ENCODE measurements at regions not wholly inside any gene's neighbourhood (a gene's known extent, or its start where the extent isn't known, plus 50 kb on each side); places are given as distances from the start of the nearest gene placed in this dataset.

GRCh38 chrX:4638036-4638435 is 924.6 kb upstream of the PRKX start:
- Histone ChIP-seq H3K4me1 (replicated peaks in 1 of 2; ENCODE audit: control insufficient read depth in 2 of 2, insufficient read depth in 2 of 2, low read length in 2 of 2) (no peaks in the 10 kb centered on the region), H3K9ac (ENCODE audit: insufficient read depth in 1 of 2, low read depth in 2 of 2, low read length in 2 of 2) (no peak overlapping the region), H2AFZ (ENCODE audit: low read depth, low read length) (no peak overlapping the region), H4K20me1 (replicated peaks; ENCODE audit: control insufficient read depth, insufficient read depth, low read length) (no peaks in the 10 kb centered on the region), H3K4me3 (no peak overlapping the region), H3K36me3 (ENCODE audit: control insufficient read depth, insufficient read depth, low read length) (no peaks in the 10 kb centered on the region), H3K79me2 (ENCODE audit: control insufficient read depth, insufficient read depth, low read length) (no peaks in the 10 kb centered on the region), H3K4me2 (ENCODE audit: insufficient read depth, low read length) (no peak overlapping the region), H3K27me3 (ENCODE audit: control insufficient read depth in 2 of 2, insufficient read depth in 2 of 2, low read length in 2 of 2) (no peaks in the 10 kb centered on the region), H3K27ac (ENCODE audit: extremely low read depth, low read depth, low read length) (no peak overlapping the region), H3K9me1 (ENCODE audit: control insufficient read depth, insufficient read depth, low read length) (no peaks in the 10 kb centered on the region), H3K9me3 (replicated peaks; ENCODE audit: control insufficient read depth, insufficient read depth, low read depth, low read length) (no peaks in the 10 kb centered on the region)
- WGBS (ENCODE audit: insufficient coverage, low coverage, missing lambda C conversion rate) = 0% methylated on average over 4 of the region's 4 CpGs
- in situ Hi-C loops (cut with MboI) = no loop called here
- no peak for DNase-seq (ENCODE audit: extremely low read depth in 1 of 4, low spot score in 3 of 4)
- ChIA-PET CTCF (ENCODE audit: low intra/inter-chr PET ratio) (no interaction called here), POLR2A (no interaction called here)
- no peak for ATAC-seq
- no TSS peak for BruUV-seq (replicated peaks)
- no peak for FAIRE-seq
- intact Hi-C loops (cut with micrococcal nuclease) = no loop called here
- TF ChIP-seq SMARCA4 (IDR thresholded peaks at IDR 0.05) (no peak), HMGN3 (IDR thresholded peaks at IDR 0.05; ENCODE audit: borderline replicate concordance, extremely low read depth, insufficient read length, low read depth, low read length) (no peak), CTCFL (IDR thresholded peaks at IDR 0.05; ENCODE audit: borderline replicate concordance, insufficient read depth, low read depth, low read length, poor library complexity, severe bottlenecking) (no peak), FOXK2 (conservative IDR thresholded peaks at IDR 0.05 in 1 of 2, IDR thresholded peaks at IDR 0.05 in 1 of 2; ENCODE audit: low read depth in 2 of 2) (no peak), CBX3 (IDR thresholded peaks at IDR 0.05; ENCODE audit: borderline replicate concordance in 1 of 2, low read length in 2 of 2) (no peak), SLC30A9 (CRISPR knock-in tag; IDR thresholded peaks at IDR 0.05) (no peak), ZNF589 (CRISPR knock-in tag; IDR thresholded peaks at IDR 0.05; ENCODE audit: low read depth) (no peak), BCL6 (CRISPR knock-in tag; IDR thresholded peaks at IDR 0.05) (no peak), CBFA2T2 (conservative IDR thresholded peaks at IDR 0.05) (no peak), ZNF133 (CRISPR knock-in tag; IDR thresholded peaks at IDR 0.05) (no peak), MGA (IDR thresholded peaks at IDR 0.05) (no peak)
